GM12878 (cell line): ENCODE measurements at regions not wholly inside any gene's neighbourhood (a gene's known extent, or its start where the extent isn't known, plus 50 kb on each side); places are given as distances from the start of the nearest gene placed in this dataset.

ENCODE experiments used
- ATAC-seq: fragments of 200-7000 bp; cut with Tn5 transposase; 3 replicates; pipeline ENCODE4 v1.9.1; 2020; ENCODE audit warnings: mild to moderate bottlenecking, moderate library complexity
- BruUV-seq: library from RNA; stranded (reverse); fragments of 400-500 nt; replicated peaks from 2 replicates; lab custom pipeline; 2021; lab: Mats Ljungman, UMichigan
- CTCF ChIA-PET: fragments of 300-600 bp; sonication (Branson Sonifier 250); formaldehyde crosslinking; extraction: SDS; loops from one replicate; lab custom pipeline; 2021; ENCODE audit warnings: inconsistent platforms; lab: Yijun Ruan, JAX
- POLR2A ChIA-PET: fragments of 350-600 bp; formaldehyde crosslinking; extraction: SDS; loops from one replicate; lab custom pipeline; 2021; ENCODE audit warnings: inconsistent platforms; lab: Charles Lee
- RAD21 ChIA-PET: fragments of 300-600 bp; sonication (Branson Sonifier 250); formaldehyde crosslinking; loops from one replicate; lab custom pipeline; 2023; ENCODE audit warnings: antibody characterized with exemption; ENCODE audit not compliant: unreplicated experiment; lab: Charles Lee
- SMC1A ChIA-PET: fragments of 300-600 bp; sonication (Branson Sonifier 250); formaldehyde crosslinking; loops from one replicate; lab custom pipeline; 2023; ENCODE audit not compliant: unreplicated experiment, uncharacterized antibody; lab: Charles Lee
- DNase-seq: peaks from one replicate; pipeline ENCODE4 v3.0.0-alpha.2; 2011; ENCODE audit warnings: low read depth, low spot score
- FAIRE-seq: peaks from 3 replicates; lab custom pipeline; 2011; peaks lifted over from hg19 to GRCh38; lab: Jason Lieb, UNC
- H2AFZ ChIP-seq: 2 replicates; pipeline ENCODE4 v1.6.0; 2011; ENCODE audit warnings: low read depth, low read length, control low read depth; ENCODE audit not compliant: control insufficient read depth
- H3K27ac ChIP-seq: 2 replicates; pipeline ENCODE4 v1.5.1; 2011; ENCODE audit warnings: control low read depth; ENCODE audit not compliant: control insufficient read depth, insufficient read depth
- H3K27me3 ChIP-seq, 2 experiments: replicated peaks in 1 of 2; 2 replicates each; pipeline versions ENCODE4 v1.6.0 to v1.6.1; 2011; ENCODE audit warnings: low read length in 1 of 2; ENCODE audit not compliant: control insufficient read depth in 2 of 2, insufficient read depth in 2 of 2
- H3K36me3 ChIP-seq, 2 experiments: 2 replicates each; pipeline ENCODE4 v1.5.1; 2011; ENCODE audit warnings: low read length in 1 of 2; ENCODE audit not compliant: control insufficient read depth in 2 of 2, insufficient read depth in 2 of 2
- H3K4me1 ChIP-seq: 2 replicates; pipeline ENCODE4 v1.6.1; 2011; ENCODE audit warnings: mild to moderate bottlenecking, low read length, moderate library complexity, mixed read lengths; ENCODE audit not compliant: control insufficient read depth, insufficient read depth
- H3K4me2 ChIP-seq: 2 replicates; pipeline ENCODE4 v1.6.0; 2011; ENCODE audit warnings: control low read depth; ENCODE audit not compliant: control insufficient read depth, insufficient read depth
- H3K4me3 ChIP-seq: fragments of 200-600 bp; sonication (generic); 2 replicates; pipeline ENCODE4 v1.5.1; 2016
- H3K79me2 ChIP-seq: 2 replicates; pipeline ENCODE4 v1.6.0; 2011; ENCODE audit warnings: low read length; ENCODE audit not compliant: control insufficient read depth, insufficient read depth
- H3K9ac ChIP-seq: 2 replicates; pipeline ENCODE4 v1.8.0; 2011; ENCODE audit warnings: low read length, control low read depth, mixed read lengths; ENCODE audit not compliant: control insufficient read depth, insufficient read depth
- H3K9me3 ChIP-seq: replicated peaks from 3 replicates; pipeline ENCODE4 v1.5.1; 2011; ENCODE audit warnings: mild to moderate bottlenecking, low read length; ENCODE audit not compliant: control insufficient read depth, insufficient read depth
- H4K20me1 ChIP-seq: 2 replicates; pipeline ENCODE4 v1.6.0; 2011; ENCODE audit not compliant: control insufficient read depth, insufficient read depth
- BHLHE40 ChIP-seq, 2 experiments: fragments of 450-650 bp in 1 of 2; IDR thresholded peaks; 2 replicates each; pipeline ENCODE4 v1.6.1; 2011 to 2017; ENCODE audit warnings: low read depth in 2 of 2, borderline replicate concordance in 1 of 2, improper control_type of control experiment in 1 of 2, low read length in 1 of 2, mild to moderate bottlenecking in 1 of 2
- FOS ChIP-seq: IDR thresholded peaks from 3 replicates; pipeline ENCODE4 v1.6.1; 2011; ENCODE audit warnings: borderline replicate concordance; ENCODE audit not compliant: insufficient read length; ENCODE audit errors: extremely low read depth
- RUNX3 ChIP-seq: IDR thresholded peaks from 2 replicates; pipeline ENCODE4 v1.6.1; 2012; ENCODE audit warnings: low read length, inconsistent platforms
- SRF ChIP-seq, 2 experiments: IDR thresholded peaks; 2 replicates each; pipeline ENCODE4 v1.6.1; 2011; ENCODE audit warnings: low read depth in 2 of 2, low read length in 2 of 2, mild to moderate bottlenecking in 1 of 2, moderate library complexity in 1 of 2
- WGBS: methylation state at CpG from one replicate; pipeline ENCODE4 v1.1.6; 2016; ENCODE audit warnings: low lambda C conversion rate; ENCODE audit not compliant: insufficient replicate concordance, insufficient coverage; ENCODE audit errors: missing lambda C conversion rate; 5-methylcytosine and 5-hydroxymethylcytosine counted together
- in situ Hi-C: fragments of 300-500 bp; cut with MboI; formaldehyde crosslinking; loops from 9 replicates; pipeline ENCODE4 v1.14.3; 2018; ENCODE audit warnings: mixed read lengths
- intact Hi-C: fragments of 100-400 bp; cut with micrococcal nuclease; formaldehyde crosslinking; loops from one replicate; pipeline ENCODE4 v1.14.2; 2022; ENCODE audit not compliant: unreplicated experiment
- TF ChIP-seq, protein P1 (sequence below): fragments of 450-650 bp; IDR thresholded peaks from 2 replicates; pipeline ENCODE4 v1.6.1; 2017; ENCODE audit warnings: mild to moderate bottlenecking, moderate library complexity

DNA sequence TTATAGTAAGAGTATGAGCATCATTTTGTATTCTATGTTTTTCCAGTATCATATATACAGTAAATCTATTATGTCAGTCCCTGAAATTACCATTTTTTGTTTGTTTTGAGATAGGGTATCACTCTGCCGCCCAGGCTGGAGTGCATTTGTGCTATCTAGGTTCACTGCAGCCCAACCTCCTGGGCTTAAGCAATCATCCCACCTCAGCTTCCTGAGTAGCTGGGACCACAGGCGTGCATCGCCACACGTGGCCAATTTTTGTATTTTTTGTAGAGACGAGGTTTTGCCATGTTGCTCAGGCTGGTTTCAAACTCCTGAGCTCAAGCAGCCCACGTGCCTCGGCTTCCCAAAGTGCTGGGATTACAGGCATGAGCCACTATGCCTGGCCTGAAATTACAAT lies 85.6 kb downstream of the ZNF330 start:
- no peaks in the 10 kb centered on the region for H4K20me1 ChIP-seq
- ChIA-PET CTCF (interaction anchor here (0.6 to 2.1 kb wide), 17 partner anchors 9 to 1541 kb away, joined by 3 to 11 read pairs (median 4); partner anchors contain the start of gene INPP4B), SMC1A (interaction anchor here (0.6 to 1.5 kb wide), 9 partner anchors 9 to 1541 kb away, joined by 3 to 6 read pairs (median 3); no protein-coding TSS in a partner anchor), POLR2A (no interaction called here), RAD21 (interaction anchor here (0.8 to 1.6 kb wide), 6 partner anchors 11 to 1263 kb away, joined by 3 to 11 read pairs (median 5); no protein-coding TSS in a partner anchor)
- no peak overlapping the region for H3K9ac ChIP-seq
- intact Hi-C loops = loop anchor here (2.0 to 5.0 kb wide), 8 partner anchors 72 to 1046 kb away; partner anchors contain the start of gene IL15
- no peaks in the 10 kb centered on the region for H3K79me2 ChIP-seq
- no peaks in the 10 kb centered on the region; the same call in 2 of the 3 replicates for H3K9me3 ChIP-seq
- H3K27me3 ChIP-seq = no peaks in the 10 kb centered on the region
- no peak overlapping the region for H3K4me3 ChIP-seq
- H3K27ac ChIP-seq = no peak overlapping the region
- no TSS peak for BruUV-seq
- FAIRE-seq = no peak
- no peak overlapping the region for H3K4me2 ChIP-seq
- peaks cover 25% of the 10 kb centered on the region for H3K4me1 ChIP-seq
- ATAC-seq = no peak
- H3K36me3 ChIP-seq = no peaks in the 10 kb centered on the region
- in situ Hi-C loops = loop anchor here (10.0 kb wide), 2 partner anchors 818 to 1538 kb away; partner anchors contain the start of gene INPP4B
- no peak for DNase-seq
- 20% methylated on average over 7 of the region's 7 CpGs for WGBS
- TF ChIP-seq, protein P1, sequence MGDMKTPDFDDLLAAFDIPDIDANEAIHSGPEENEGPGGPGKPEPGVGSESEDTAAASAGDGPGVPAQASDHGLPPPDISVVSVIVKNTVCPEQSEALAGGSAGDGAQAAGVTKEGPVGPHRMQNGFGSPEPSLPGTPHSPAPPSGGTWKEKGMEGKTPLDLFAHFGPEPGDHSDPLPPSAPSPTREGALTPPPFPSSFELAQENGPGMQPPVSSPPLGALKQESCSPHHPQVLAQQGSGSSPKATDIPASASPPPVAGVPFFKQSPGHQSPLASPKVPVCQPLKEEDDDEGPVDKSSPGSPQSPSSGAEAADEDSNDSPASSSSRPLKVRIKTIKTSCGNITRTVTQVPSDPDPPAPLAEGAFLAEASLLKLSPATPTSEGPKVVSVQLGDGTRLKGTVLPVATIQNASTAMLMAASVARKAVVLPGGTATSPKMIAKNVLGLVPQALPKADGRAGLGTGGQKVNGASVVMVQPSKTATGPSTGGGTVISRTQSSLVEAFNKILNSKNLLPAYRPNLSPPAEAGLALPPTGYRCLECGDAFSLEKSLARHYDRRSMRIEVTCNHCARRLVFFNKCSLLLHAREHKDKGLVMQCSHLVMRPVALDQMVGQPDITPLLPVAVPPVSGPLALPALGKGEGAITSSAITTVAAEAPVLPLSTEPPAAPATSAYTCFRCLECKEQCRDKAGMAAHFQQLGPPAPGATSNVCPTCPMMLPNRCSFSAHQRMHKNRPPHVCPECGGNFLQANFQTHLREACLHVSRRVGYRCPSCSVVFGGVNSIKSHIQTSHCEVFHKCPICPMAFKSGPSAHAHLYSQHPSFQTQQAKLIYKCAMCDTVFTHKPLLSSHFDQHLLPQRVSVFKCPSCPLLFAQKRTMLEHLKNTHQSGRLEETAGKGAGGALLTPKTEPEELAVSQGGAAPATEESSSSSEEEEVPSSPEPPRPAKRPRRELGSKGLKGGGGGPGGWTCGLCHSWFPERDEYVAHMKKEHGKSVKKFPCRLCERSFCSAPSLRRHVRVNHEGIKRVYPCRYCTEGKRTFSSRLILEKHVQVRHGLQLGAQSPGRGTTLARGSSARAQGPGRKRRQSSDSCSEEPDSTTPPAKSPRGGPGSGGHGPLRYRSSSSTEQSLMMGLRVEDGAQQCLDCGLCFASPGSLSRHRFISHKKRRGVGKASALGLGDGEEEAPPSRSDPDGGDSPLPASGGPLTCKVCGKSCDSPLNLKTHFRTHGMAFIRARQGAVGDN = no peak
- no peak for TF ChIP-seq RUNX3
- no peak for TF ChIP-seq FOS
- no peak for TF ChIP-seq BHLHE40 (IDR thresholded peaks at IDR 0.05; ENCODE audit: borderline replicate concordance in 1 of 2, low read depth in 2 of 2, low read length in 1 of 2)
- TF ChIP-seq SRF (IDR thresholded peaks at IDR 0.05; ENCODE audit: low read depth in 2 of 2, low read length in 2 of 2) = no peak
- no peak overlapping the region; the same call in 1 of the 2 replicates for H2AFZ ChIP-seq
